ENCODE measurements at regions not wholly inside any gene's neighbourhood (a gene's known extent, or its start where the extent isn't known, plus 50 kb on each side); places are given as distances from the start of the nearest gene placed in this dataset.
"Not testable (repeated sequence)": the region's sequence is repeated elsewhere in the genome, so short reads cannot be mapped to it uniquely, and the experiment has no call there.

DNA sequence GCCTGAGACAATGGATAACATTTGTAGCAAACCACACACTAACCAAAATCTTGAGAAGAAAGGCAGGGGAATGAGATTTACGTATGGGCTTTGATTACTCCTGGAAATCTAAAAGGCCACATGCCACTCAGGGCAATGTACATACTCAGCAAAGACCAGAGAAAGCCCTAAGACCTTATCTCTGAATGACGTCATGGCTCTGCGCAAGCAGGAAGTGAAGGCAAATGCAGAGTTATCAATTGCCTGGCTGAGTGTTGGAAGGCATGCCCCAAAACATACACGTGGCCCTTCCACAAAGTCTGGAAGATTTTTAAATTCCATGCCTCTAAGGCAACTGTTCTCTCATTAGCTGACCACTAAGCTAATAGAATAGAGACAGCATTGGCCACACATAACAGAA lies 90.9 kb upstream of the NRBF2 start:
- Mint-ChIP-seq H3K9me3 (ENCODE audit: low read depth) (peaks cover 13% of the 10 kb centered on the region), H3K27ac (no peak overlapping the region), H3K27me3 (peaks cover 40% of the 10 kb centered on the region), H3K4me3 (no peak overlapping the region), H3K4me1 (peaks cover 4% of the 10 kb centered on the region), H3K36me3 (ENCODE audit: low read depth) (peaks cover 9% of the 10 kb centered on the region)
- intact Hi-C loops (cut with DNase I, micrococcal nuclease): no loop called here
- DNase-seq (no peak), ATAC-seq (no peak)
- POLR2A ChIA-PET: no interaction called here
- CTCF ChIA-PET: interaction anchor here (0.7 to 1.4 kb wide), 2 partner anchors 223 to 427 kb away, joined by 3 to 5 read pairs; no protein-coding TSS in a partner anchor

GRCh38 chr10:63033616-63034185 lies 99.4 kb upstream of the NRBF2 start:
- H3K27me3 Mint-ChIP-seq; ATAC-seq; H3K9me3 Mint-ChIP-seq (ENCODE audit: low read depth); POLR2A ChIA-PET; CTCF ChIA-PET; DNase-seq; intact Hi-C loops (cut with DNase I, micrococcal nuclease); H3K4me1 Mint-ChIP-seq; H3K36me3 Mint-ChIP-seq (ENCODE audit: low read depth); H3K27ac Mint-ChIP-seq; H3K4me3 Mint-ChIP-seq: not testable (repeated sequence)

DNA sequence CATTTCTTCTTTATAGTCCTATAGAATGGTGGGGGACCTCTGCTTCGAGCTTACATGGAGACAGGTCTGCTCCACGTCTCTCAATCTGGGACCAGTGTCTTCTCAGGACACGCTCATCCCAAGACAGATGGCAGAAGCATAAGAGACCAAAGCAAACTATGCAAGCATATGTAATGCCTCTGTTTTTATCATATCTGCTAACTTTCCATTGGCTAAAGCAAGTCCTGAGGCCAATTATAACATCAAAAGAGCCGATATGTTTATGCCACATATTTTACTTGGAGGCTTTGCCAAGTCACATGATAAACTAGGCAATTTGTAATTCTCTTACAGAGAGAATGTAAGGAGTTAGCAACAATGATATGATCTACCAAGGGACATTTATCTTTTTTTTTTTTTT lies 102.6 kb upstream of the NRBF2 start:
- Mint-ChIP-seq H3K27me3 (peaks cover 4% of the 10 kb centered on the region), H3K27ac (no peak overlapping the region), H3K4me3 (no peak overlapping the region), H3K4me1 (peaks cover 2% of the 10 kb centered on the region), H3K9me3 (ENCODE audit: low read depth) (no peaks in the 10 kb centered on the region), H3K36me3 (ENCODE audit: low read depth) (no peaks in the 10 kb centered on the region)
- CTCF ChIA-PET: interaction anchor here (0.6 kb wide), 1 partner anchor 565 kb away, joined by 3 read pairs; no protein-coding TSS in a partner anchor
- intact Hi-C loops (cut with DNase I, micrococcal nuclease): no loop called here
- no peak for DNase-seq
- POLR2A ChIA-PET: no interaction called here
- ATAC-seq: no peak

DNA sequence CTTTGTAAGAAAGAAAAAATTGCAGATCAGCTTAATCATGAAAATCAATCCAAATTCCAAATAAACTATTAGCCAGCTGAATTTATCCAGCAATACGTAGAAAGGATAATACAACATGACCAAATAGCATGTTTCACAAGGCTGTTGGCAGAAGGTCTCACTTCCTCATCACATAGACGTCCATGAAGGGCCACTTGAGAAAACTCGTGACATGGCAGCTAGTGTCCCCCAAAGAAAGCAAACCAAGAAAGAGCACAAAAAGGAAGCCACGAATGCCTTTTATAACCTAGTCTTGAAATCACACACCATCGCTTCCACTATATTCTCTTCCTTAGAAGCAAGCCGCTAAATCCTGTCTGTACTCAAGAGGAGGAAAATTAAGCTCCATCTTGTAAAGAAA lies 105.6 kb upstream of the NRBF2 start:
- no peaks in the 10 kb centered on the region for H3K9me3 Mint-ChIP-seq (ENCODE audit: low read depth)
- no peak overlapping the region for H3K27ac Mint-ChIP-seq
- ATAC-seq (no peak), DNase-seq (no peak)
- CTCF ChIA-PET: interaction anchor here (1.1 to 1.4 kb wide), 2 partner anchors 28 to 61 kb away, joined by 3 to 4 read pairs; no protein-coding TSS in a partner anchor
- POLR2A ChIA-PET: no interaction called here
- intact Hi-C loops (cut with DNase I, micrococcal nuclease): no loop called here
- peaks cover 2% of the 10 kb centered on the region for H3K4me1 Mint-ChIP-seq
- no peak overlapping the region for H3K4me3 Mint-ChIP-seq
- no peaks in the 10 kb centered on the region for H3K36me3 Mint-ChIP-seq (ENCODE audit: low read depth)
- H3K27me3 Mint-ChIP-seq: peaks cover 4% of the 10 kb centered on the region

- DNase-seq (no peak), ATAC-seq (no peak)
- no peak overlapping the region for H3K27ac Mint-ChIP-seq
- no peak overlapping the region for H3K4me3 Mint-ChIP-seq
- H3K36me3 Mint-ChIP-seq (ENCODE audit: low read depth): no peaks in the 10 kb centered on the region
- intact Hi-C loops (cut with DNase I, micrococcal nuclease): no loop called here
- POLR2A ChIA-PET: no interaction called here
- H3K27me3 Mint-ChIP-seq: peaks cover 10% of the 10 kb centered on the region
- no peaks in the 10 kb centered on the region for H3K9me3 Mint-ChIP-seq (ENCODE audit: low read depth)
- CTCF ChIA-PET: no interaction called here
- H3K4me1 Mint-ChIP-seq: no peaks in the 10 kb centered on the region
Observed at GRCh38 chr10:63021225-63021624, 111.9 kb upstream of the NRBF2 start.

DNA sequence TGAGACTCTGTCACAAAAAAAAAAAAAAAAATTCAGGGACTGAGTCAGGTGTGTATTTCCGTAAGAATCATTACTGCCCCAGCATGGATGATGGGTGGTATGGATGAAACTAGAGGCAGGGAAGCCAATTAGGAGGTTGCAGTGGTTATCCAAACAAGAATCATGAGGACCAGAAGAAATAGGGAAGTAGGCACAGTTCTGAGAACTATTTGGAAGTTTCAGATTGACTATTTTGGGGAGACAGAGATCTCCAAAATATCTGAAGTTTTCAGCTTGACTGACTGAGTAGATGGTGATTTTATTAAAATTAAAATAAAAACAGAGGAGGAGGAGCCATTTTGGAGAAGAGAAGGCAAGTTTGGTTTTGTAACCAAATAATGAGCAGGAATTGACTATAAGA lies 119.4 kb upstream of the NRBF2 start:
- ATAC-seq (no peak), DNase-seq (no peak)
- Mint-ChIP-seq H3K4me1 (no peaks in the 10 kb centered on the region), H3K36me3 (ENCODE audit: low read depth) (no peaks in the 10 kb centered on the region), H3K27me3 (peaks cover 13% of the 10 kb centered on the region), H3K4me3 (no peak overlapping the region), H3K9me3 (ENCODE audit: low read depth) (peaks cover 2% of the 10 kb centered on the region), H3K27ac (no peak overlapping the region)
- intact Hi-C loops (cut with DNase I, micrococcal nuclease): no loop called here
- ChIA-PET POLR2A (no interaction called here), CTCF (interaction anchor here (1.1 kb wide), 1 partner anchor 420 kb away, joined by 4 read pairs; no protein-coding TSS in a partner anchor)

GRCh38 chr10:63012623-63013022 lies 120.5 kb upstream of the NRBF2 start:
- no peak for DNase-seq
- intact Hi-C loops (cut with DNase I, micrococcal nuclease): no loop called here

GRCh38 chr10:63010203-63010602 lies 122.9 kb upstream of the NRBF2 start:
- no peak for DNase-seq
- ChIA-PET CTCF (no interaction called here), POLR2A (no interaction called here)
- Mint-ChIP-seq H3K27ac (no peak overlapping the region), H3K4me1 (peaks cover 13% of the 10 kb centered on the region), H3K4me3 (no peak overlapping the region), H3K27me3 (peaks cover 21% of the 10 kb centered on the region), H3K36me3 (ENCODE audit: low read depth) (no peaks in the 10 kb centered on the region), H3K9me3 (ENCODE audit: low read depth) (peaks cover 2% of the 10 kb centered on the region)
- ATAC-seq: no peak
- intact Hi-C loops (cut with DNase I, micrococcal nuclease): no loop called here

More at GRCh38 chr10:63012623-63013022, 120.5 kb upstream of the NRBF2 start:
- Mint-ChIP-seq H3K27ac (no peak overlapping the region), H3K36me3 (ENCODE audit: low read depth) (no peaks in the 10 kb centered on the region), H3K4me1 (no peaks in the 10 kb centered on the region), H3K27me3 (peaks cover 13% of the 10 kb centered on the region), H3K4me3 (no peak overlapping the region), H3K9me3 (ENCODE audit: low read depth) (peaks cover 2% of the 10 kb centered on the region)
- CTCF ChIA-PET: interaction anchor here (1.1 kb wide), 1 partner anchor 419 kb away, joined by 4 read pairs; no protein-coding TSS in a partner anchor
- POLR2A ChIA-PET: no interaction called here
- ATAC-seq: no peak

GRCh38 chr10:63008491-63008890 lies 124.6 kb upstream of the NRBF2 start:
- H3K27ac Mint-ChIP-seq: no peak overlapping the region
- POLR2A ChIA-PET: no interaction called here
- peaks cover 23% of the 10 kb centered on the region for H3K27me3 Mint-ChIP-seq
- CTCF ChIA-PET: interaction anchor here (0.8 kb wide), 1 partner anchor 76 kb away, joined by 3 read pairs; no protein-coding TSS in a partner anchor
- no peak for ATAC-seq
- H3K4me3 Mint-ChIP-seq: no peak overlapping the region
- no peaks in the 10 kb centered on the region for H3K36me3 Mint-ChIP-seq (ENCODE audit: low read depth)
- peaks cover 13% of the 10 kb centered on the region for H3K4me1 Mint-ChIP-seq
- no peaks in the 10 kb centered on the region for H3K9me3 Mint-ChIP-seq (ENCODE audit: low read depth)
- intact Hi-C loops (cut with DNase I, micrococcal nuclease): loop anchor here in 1 of 2 experiments (5.0 kb wide), 1 partner anchor 396 kb away; no protein-coding TSS in a partner anchor
- DNase-seq: no peak

GRCh38 chr10:63007112-63007511 lies 126.0 kb upstream of the NRBF2 start:
- H3K27me3 Mint-ChIP-seq: peaks cover 26% of the 10 kb centered on the region
- H3K4me1 Mint-ChIP-seq: peaks cover 13% of the 10 kb centered on the region
- DNase-seq (peak; percentile 33), ATAC-seq (peak; percentile 76)
- H3K36me3 Mint-ChIP-seq (ENCODE audit: low read depth): no peaks in the 10 kb centered on the region
- H3K4me3 Mint-ChIP-seq: no peak overlapping the region
- POLR2A ChIA-PET: no interaction called here
- no peak overlapping the region for H3K27ac Mint-ChIP-seq
- no peaks in the 10 kb centered on the region for H3K9me3 Mint-ChIP-seq (ENCODE audit: low read depth)
- intact Hi-C loops (cut with DNase I, micrococcal nuclease): loop anchor here in 1 of 2 experiments (5.0 kb wide), 1 partner anchor 395 kb away; no protein-coding TSS in a partner anchor
- CTCF ChIA-PET: interaction anchor here (0.6 kb wide), 1 partner anchor 413 kb away, joined by 3 read pairs; no protein-coding TSS in a partner anchor

GRCh38 chr10:63005246-63005645 lies 127.9 kb upstream of the NRBF2 start:
- peaks cover 27% of the 10 kb centered on the region for H3K27me3 Mint-ChIP-seq
- peaks cover 13% of the 10 kb centered on the region for H3K4me1 Mint-ChIP-seq
- ATAC-seq: peak; percentile 31
- CTCF ChIA-PET: interaction anchor here (0.6 to 2.5 kb wide), 6 partner anchors 9 to 390 kb away, joined by 3 to 12 read pairs (median 4); no protein-coding TSS in a partner anchor
- H3K9me3 Mint-ChIP-seq (ENCODE audit: low read depth): no peaks in the 10 kb centered on the region
- no peak for DNase-seq
- H3K27ac Mint-ChIP-seq: no peak overlapping the region
- POLR2A ChIA-PET: no interaction called here
- H3K36me3 Mint-ChIP-seq (ENCODE audit: low read depth): no peaks in the 10 kb centered on the region
- intact Hi-C loops (cut with DNase I, micrococcal nuclease): loop anchor here in 1 of 2 experiments (5.0 kb wide), 1 partner anchor 393 kb away; no protein-coding TSS in a partner anchor
- no peak overlapping the region for H3K4me3 Mint-ChIP-seq

GRCh38 chr10:63003816-63004453 lies 129.2 kb upstream of the NRBF2 start:
- H3K27ac Mint-ChIP-seq: no peak overlapping the region
- H3K27me3 Mint-ChIP-seq: peaks cover 26% of the 10 kb centered on the region
- CTCF ChIA-PET: interaction anchor here (2.5 kb wide), 1 partner anchor 12 kb away, joined by 10 read pairs; no protein-coding TSS in a partner anchor
- H3K36me3 Mint-ChIP-seq (ENCODE audit: low read depth): no peaks in the 10 kb centered on the region
- ATAC-seq (peak; percentile 39), DNase-seq (no peak)
- H3K4me3 Mint-ChIP-seq: no peak overlapping the region
- intact Hi-C loops (cut with DNase I, micrococcal nuclease): no loop called here
- POLR2A ChIA-PET: no interaction called here
- H3K4me1 Mint-ChIP-seq: peaks cover 13% of the 10 kb centered on the region
- H3K9me3 Mint-ChIP-seq (ENCODE audit: low read depth): no peaks in the 10 kb centered on the region
